Astrocyte of the cerebellum (primary cell): ENCODE measurements at regions not wholly inside any gene's neighbourhood (a gene's known extent, or its start where the extent isn't known, plus 50 kb on each side); places are given as distances from the start of the nearest gene placed in this dataset.
"Not testable (repeated sequence)": the region's sequence is repeated elsewhere in the genome, so short reads cannot be mapped to it uniquely, and the experiment has no call there.

ENCODE experiments used
- DNase-seq: peaks from one replicate; pipeline ENCODE4 v3.0.0-alpha.2; 2011; ENCODE audit warnings: low read depth
- H3K4me3 ChIP-seq: 2 replicates; pipeline ENCODE4 v1.5.1; 2011; ENCODE audit warnings: mild to moderate bottlenecking, low read depth, low read length, moderate library complexity
- in situ Hi-C: cut with HindIII; loops from 2 replicates; pipeline ENCODE4 v1.10.0; 2017; ENCODE audit warnings: low sequenced_read_pairs
- TF ChIP-seq, protein P1 (sequence below): IDR thresholded peaks from 2 replicates; pipeline ENCODE4 v1.5.1; 2012; ENCODE audit warnings: low read length, low read depth, moderate library complexity, mild to moderate bottlenecking; ENCODE audit errors: missing control alignments

DNA sequence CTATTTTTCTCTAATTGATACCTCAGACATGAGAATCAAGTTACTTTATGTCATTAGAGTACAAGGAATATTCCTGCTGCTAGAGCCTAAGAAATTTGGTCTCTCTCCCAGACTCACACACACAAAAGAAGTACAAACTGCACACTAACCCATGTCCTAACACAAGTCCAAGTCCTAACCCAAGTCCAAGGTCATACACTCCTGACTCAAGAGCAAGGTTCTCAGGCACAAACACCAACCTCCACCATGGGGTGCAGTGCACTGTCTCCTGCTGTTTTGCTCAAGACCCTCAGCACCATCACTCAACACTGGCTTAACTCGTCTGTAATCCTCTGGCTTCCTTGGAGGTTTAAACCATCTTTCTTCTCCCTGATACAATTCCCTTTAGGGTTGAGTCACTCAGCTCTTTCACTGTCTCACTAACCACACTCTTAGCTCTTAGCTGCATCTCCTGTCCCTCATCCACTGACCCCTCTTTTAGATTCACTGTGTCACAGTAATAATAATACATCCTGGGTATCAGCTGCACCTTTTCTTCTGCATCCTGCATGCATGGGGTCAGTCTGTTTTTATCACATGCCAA, 129.8 kb downstream of the BCL2L11 start:
- TF ChIP-seq, protein P1, sequence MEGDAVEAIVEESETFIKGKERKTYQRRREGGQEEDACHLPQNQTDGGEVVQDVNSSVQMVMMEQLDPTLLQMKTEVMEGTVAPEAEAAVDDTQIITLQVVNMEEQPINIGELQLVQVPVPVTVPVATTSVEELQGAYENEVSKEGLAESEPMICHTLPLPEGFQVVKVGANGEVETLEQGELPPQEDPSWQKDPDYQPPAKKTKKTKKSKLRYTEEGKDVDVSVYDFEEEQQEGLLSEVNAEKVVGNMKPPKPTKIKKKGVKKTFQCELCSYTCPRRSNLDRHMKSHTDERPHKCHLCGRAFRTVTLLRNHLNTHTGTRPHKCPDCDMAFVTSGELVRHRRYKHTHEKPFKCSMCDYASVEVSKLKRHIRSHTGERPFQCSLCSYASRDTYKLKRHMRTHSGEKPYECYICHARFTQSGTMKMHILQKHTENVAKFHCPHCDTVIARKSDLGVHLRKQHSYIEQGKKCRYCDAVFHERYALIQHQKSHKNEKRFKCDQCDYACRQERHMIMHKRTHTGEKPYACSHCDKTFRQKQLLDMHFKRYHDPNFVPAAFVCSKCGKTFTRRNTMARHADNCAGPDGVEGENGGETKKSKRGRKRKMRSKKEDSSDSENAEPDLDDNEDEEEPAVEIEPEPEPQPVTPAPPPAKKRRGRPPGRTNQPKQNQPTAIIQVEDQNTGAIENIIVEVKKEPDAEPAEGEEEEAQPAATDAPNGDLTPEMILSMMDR, result no peak
- in situ Hi-C loops, result no loop called here
- no peak for DNase-seq
- H3K4me3 ChIP-seq, result no peak overlapping the region

DNA sequence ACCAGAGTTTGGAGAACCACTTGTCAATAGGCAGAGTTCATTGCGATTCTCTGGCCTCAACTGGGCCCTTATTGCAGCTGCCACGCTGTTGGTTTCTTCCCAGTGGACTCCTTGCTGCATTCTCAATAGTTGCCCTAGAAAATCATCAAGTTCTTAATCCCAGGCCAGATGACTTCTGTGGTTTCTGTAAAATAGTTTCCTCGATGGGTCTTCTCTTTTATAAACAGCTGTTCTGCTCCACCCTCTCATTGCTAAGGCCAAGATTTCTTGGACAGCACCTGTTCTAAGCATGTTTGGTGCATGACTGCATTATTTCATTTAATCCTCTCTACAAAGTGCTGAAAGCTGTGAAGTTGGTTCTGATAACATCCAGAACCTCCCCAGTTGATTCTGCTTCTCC, 131.0 kb downstream of the BCL2L11 start:
- no peak for DNase-seq
- in situ Hi-C loops, result no loop called here
- H3K4me3 ChIP-seq, result no peak overlapping the region
- TF ChIP-seq, protein P1, result no peak

DNA sequence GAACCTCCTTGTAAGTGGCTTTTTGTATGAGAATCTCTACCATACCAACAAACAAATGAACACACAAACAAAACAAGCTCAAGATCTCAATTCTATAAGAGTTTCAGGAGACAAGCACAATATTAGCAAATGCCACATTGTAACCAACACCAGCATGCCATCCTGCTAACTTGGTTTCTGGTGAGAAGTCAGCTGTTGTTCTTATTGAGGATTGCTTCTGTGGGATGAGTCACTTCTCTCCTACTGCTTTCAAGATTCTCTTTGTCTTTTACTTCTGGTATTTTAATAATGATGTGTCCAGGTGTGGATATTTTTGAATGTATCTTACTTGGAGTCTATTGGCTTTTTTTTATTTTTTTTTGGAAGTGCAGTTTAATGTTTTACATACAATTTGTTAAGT, 131.7 kb downstream of the BCL2L11 start:
- in situ Hi-C loops, result no loop called here
- TF ChIP-seq, protein P1, result no peak

DNA sequence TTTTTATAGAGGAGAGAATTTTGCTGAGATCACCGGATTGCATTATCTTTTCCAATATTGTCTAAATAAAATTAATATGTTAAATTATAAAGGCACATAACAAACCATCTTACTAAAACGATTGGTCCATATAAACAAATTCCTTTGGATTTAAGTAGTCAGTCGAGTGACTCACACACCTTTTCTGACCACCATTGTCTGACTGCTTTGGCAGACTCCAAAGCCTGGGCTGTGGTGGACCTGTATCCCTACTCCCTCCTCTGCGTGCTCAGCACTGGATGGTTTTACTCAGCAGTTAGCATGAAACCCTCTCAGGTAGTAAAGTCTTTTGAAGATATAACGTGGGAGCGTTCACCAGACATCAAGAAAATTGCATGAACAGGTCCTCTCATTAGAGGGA, 134.2 kb downstream of the BCL2L11 start:
- in situ Hi-C loops, DNase-seq: not testable (repeated sequence)

More for the DNA sequence above, 131.7 kb downstream of the BCL2L11 start:
- no peak for DNase-seq
- H3K4me3 ChIP-seq, result no peak overlapping the region

DNA sequence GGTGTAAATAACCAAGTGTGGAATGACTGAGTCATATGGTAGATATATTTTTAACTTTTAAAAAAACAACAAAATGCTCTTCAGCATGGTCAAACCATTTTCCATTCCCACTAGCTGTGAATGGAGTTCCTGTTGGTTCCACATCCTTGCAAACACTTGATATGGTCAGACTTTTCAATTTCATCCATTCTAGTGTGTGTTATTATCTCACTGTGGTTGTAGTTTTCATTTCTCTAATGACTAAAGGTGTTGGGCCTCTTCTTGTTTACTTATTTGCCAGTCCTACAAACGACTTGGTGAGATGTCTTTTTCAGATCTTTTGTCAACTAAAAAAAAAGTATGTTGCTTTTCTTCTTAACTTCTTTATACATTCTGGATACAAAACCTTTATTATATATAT, 135.9 kb downstream of the BCL2L11 start:
- H3K4me3 ChIP-seq, DNase-seq, in situ Hi-C loops: not testable (repeated sequence)

More for the DNA sequence above, 134.2 kb downstream of the BCL2L11 start:
- not testable (repeated sequence) for H3K4me3 ChIP-seq

DNA sequence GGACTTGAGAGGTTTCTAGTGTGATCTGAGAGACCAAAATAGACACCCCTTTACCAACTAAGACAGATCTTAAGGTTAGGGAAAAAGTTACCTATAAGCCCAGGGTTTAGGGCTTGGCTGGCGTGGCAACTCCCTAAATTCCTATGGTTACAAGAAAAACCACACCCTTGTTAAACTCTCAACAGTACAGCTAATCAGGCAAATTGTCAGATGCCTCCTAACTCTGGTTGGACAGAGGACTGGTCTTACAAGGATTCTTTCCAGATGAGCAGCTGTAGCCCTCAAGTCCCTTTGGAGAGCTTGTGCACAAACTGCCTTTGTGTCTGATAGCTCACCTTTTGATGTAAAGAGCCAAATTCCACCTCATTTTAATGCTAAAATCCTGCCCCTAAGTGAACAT, 136.9 kb downstream of the BCL2L11 start:
- in situ Hi-C loops, H3K4me3 ChIP-seq, DNase-seq: not testable (repeated sequence)

DNA sequence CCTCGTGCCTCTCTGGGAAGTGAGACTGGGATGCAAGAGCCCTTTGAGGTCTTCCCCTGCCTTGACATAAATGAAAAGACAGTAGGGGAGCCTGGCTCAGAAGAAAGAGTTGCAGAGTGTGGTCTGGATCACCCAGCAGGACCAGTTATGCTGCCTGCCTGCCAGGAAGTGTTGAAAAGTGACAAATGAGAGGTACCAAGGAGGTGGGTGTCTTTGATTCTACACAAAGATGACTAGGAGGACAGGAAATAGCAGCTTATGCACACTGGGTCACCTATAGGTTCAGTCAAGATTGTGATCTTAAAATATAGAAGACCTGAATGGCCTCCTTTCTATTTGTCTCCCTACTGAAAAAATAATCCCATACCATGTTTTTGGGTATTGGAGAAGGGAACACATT, 137.6 kb downstream of the BCL2L11 start:
- in situ Hi-C loops, H3K4me3 ChIP-seq, DNase-seq: not testable (repeated sequence)

DNA sequence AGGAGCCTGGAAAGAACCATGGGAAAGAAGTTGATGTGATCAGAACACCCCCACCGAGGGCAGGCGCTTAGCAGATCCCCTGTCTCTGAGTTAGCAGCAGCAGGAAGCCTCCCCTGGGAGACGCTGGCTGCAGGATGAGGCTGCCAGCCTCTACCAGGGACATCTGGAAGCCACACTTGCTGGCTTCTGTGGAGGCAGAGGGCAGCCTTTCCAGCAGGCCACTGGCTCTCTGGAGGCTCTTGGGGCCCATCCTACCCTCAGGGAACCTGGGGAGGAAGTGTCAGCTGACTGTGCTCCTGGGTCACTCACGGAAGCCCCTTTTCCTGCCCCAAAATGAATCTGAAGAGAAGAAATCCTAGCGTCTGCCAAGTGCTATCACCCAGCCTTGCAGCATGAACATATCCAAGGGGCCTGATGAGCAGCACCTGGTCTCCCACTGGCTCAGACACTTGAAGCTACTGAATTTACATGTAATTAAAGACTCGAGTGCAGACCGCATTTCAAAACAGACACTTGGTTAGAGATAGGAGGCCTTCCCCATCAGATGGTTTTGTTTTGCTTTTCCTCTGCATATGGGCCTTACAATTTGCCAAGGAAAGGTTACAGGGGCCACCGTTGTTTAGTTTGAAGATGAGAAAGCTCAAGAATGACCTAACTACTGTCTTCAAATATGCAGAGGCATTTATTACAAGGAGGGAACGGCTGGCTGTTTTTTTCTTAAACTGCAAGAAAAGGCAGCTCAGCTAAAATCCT, 142.1 kb downstream of the BCL2L11 start:
- H3K4me3 ChIP-seq, in situ Hi-C loops, DNase-seq: not testable (repeated sequence)

DNA sequence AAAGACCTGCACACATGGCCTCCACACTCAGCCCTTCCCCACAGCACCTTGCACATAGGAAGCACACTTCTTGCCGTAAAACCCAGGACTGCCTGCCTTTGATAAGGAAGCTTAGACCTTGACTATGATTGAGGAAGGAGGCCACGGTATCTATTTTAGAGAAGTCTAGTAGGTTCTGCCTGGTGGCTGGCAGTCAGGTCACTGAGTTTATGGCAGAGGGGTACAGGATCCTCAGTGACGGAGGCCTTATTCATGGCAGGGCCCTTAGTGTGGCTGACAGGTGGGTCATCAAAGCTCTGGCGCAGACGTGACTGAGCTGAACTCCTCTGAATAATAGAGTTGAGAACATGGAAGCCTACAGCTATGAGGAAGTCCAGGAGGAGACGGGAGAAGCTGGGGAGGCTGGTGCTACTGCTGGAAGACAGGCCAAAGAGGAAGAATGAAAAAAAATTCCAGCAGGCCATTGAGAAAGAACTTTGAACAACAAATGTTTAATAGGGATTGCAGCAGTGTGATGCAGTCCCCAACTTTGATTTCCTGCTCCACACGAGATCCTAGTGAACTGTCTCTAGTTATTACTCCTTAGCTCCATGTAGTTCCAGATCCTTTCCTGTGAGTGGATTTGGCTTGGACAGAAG, 142.8 kb downstream of the BCL2L11 start:
- DNase-seq, in situ Hi-C loops, H3K4me3 ChIP-seq: not testable (repeated sequence)

DNA sequence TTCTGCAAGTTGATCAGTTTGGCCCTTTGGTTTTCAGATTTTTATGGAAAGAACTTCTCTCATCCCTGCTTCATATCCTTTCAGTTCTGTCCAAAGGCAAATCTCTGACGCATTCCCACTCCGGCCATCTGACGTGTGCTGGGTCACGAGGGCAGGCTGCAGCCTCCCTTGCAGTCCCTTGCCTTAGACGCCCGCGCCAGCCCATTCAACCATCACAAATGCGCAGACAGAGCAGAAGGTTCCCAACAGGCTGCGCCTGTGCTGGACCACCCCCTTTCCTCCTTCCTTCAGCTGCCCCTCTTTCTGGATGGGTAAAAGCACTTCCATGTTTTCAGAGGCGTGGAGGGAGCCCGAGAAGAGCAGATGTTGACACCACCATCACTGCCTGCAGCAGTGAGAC, 144.2 kb downstream of the BCL2L11 start:
- in situ Hi-C loops, DNase-seq, H3K4me3 ChIP-seq: not testable (repeated sequence)

DNA sequence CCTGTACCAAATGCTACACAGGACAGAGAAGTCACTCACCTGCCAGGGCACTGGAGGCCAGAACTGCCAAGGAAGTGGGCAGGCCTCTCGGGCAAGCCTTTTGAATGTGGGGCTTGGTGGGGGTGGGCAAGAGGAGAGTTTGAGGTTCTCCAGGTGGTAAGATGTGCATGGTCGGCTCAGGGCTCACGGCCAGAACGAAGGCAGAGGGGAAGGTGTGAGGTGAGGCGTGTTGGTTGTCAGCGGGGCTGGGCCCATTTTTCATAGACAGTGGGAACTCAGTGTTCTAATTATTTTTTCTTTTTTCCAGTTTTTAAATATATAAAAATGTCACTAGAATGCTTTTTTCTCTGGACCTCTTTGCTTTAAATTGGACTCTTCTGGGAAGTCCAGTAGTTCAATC, 145.8 kb downstream of the BCL2L11 start:
- H3K4me3 ChIP-seq, DNase-seq, in situ Hi-C loops: not testable (repeated sequence)

DNA sequence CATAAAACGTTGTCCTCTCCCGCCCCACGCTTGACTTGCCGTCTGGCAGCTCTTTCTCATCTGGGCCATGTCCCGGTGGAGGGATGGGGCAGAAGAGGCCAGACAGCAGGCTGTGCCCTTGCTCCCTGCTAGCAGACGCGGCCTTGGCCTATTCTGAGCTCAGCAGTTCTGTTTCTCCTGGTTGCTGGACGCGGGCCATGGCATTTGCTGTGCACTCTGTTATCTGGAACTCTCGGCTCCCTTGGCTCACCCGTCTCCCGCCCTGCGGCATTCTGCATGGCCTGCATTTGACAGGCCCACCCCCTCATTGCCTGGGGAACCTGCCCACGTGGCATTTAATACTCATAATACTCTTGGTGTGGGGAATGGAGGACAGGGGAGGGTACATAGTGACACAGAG, 146.3 kb downstream of the BCL2L11 start:
- in situ Hi-C loops, H3K4me3 ChIP-seq, DNase-seq: not testable (repeated sequence)

DNA sequence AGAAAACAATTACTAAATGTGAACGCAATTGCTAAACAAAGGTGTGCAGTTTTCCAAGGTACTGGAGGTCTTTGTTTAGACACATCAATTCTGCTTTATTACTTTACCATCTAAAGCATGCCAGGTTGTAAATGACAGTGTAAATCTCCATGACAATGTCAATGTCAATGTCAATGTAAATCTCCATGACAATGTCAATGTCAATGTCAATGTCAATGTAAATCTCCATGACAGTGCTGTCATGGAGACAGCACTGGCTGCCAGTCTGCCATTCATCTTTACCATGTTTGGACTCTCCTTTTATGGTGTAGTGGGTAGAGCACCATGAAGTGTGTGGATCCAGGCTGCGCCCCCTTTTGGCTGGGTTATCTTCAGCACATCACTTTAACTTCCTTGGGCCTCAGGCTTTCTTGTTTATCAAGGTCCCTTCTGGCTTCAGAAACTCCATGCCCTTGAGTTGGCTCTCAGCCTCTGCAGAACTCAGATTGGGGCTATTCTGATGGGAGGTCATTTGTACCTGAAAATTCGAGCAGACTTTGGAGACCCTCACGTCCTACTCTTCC, 149.1 kb downstream of the BCL2L11 start:
- H3K4me3 ChIP-seq, in situ Hi-C loops, DNase-seq: not testable (repeated sequence)

DNA sequence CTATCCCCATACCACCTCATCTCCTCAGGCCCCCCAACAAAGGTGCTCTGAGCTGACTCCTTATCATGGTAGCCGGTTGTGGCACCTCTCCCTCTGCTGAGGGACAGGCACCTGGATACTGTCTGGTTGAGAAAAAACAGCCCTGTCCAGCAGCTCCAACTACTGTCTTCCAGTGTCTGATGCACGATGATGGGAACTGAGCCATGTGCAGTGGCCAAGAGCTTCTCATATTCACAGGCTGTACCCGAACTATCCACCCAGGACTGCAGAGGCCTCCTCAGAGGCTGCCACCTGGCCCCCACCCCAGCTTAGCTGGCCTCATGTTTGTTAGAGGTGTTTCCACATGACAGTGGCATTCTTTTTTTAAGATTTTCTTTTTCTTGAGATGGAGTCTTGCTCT, 149.9 kb downstream of the BCL2L11 start:
- H3K4me3 ChIP-seq, DNase-seq, in situ Hi-C loops: not testable (repeated sequence)
